ENCODE measurements at regions not wholly inside any gene's neighbourhood (a gene's known extent, or its start where the extent isn't known, plus 50 kb on each side); places are given as distances from the start of the nearest gene placed in this dataset.

GRCh38 chr15:95298729-95299128, 1031.8 kb upstream of the NR2F2 start:
- Histone ChIP-seq H3K4me1 (no peaks in the 10 kb centered on the region), H3K4me3 (no peak overlapping the region), H3K9me3 (no peaks in the 10 kb centered on the region), H3K27me3 (no peaks in the 10 kb centered on the region), H3K27ac (no peak overlapping the region), H3K36me3 (no peaks in the 10 kb centered on the region)
- DNase-seq (ENCODE audit: low spot score in 2 of 2): no peak
- no peak for TF ChIP-seq POLR2A (IDR thresholded peaks at IDR 0.05)
- no peak for TF ChIP-seq CTCF (IDR thresholded peaks at IDR 0.05)
- no peak for TF ChIP-seq POLR2AphosphoS5 (IDR thresholded peaks at IDR 0.05)
- intact Hi-C loops (cut with DNase I; ENCODE audit: low total_unique reads): no loop called here

- no peak for DNase-seq (ENCODE audit: low spot score in 2 of 2)
- TF ChIP-seq POLR2AphosphoS5 (IDR thresholded peaks at IDR 0.05) (no peak), CTCF (IDR thresholded peaks at IDR 0.05) (no peak), POLR2A (IDR thresholded peaks at IDR 0.05) (no peak)
- H3K4me1 ChIP-seq: no peaks in the 10 kb centered on the region
- no peaks in the 10 kb centered on the region for H3K36me3 ChIP-seq
- H3K4me3 ChIP-seq: no peak overlapping the region
- H3K27ac ChIP-seq: no peak overlapping the region
- H3K27me3 ChIP-seq: no peaks in the 10 kb centered on the region
- no peaks in the 10 kb centered on the region for H3K9me3 ChIP-seq
- intact Hi-C loops (cut with DNase I; ENCODE audit: low total_unique reads): no loop called here
These were observed 1029.5 kb upstream of the NR2F2 start for GRCh38 chr15:95300958-95301357.

- DNase-seq (ENCODE audit: low spot score in 2 of 2): no peak
- Histone ChIP-seq H3K27ac (no peak overlapping the region), H3K4me3 (no peak overlapping the region), H3K27me3 (no peaks in the 10 kb centered on the region), H3K4me1 (no peaks in the 10 kb centered on the region), H3K9me3 (no peaks in the 10 kb centered on the region), H3K36me3 (no peaks in the 10 kb centered on the region)
- intact Hi-C loops (cut with DNase I; ENCODE audit: low total_unique reads): loop anchor here (2.0 kb wide), 1 partner anchor 39 kb away; no protein-coding TSS in a partner anchor
- TF ChIP-seq POLR2AphosphoS5 (IDR thresholded peaks at IDR 0.05) (no peak), POLR2A (IDR thresholded peaks at IDR 0.05) (no peak), CTCF (IDR thresholded peaks at IDR 0.05) (no peak)
These were observed 1028.3 kb upstream of the NR2F2 start for GRCh38 chr15:95302206-95302605.

- intact Hi-C loops (cut with DNase I; ENCODE audit: low total_unique reads): loop anchor here (2.0 kb wide), 1 partner anchor 38 kb away; no protein-coding TSS in a partner anchor
- no peak for DNase-seq (ENCODE audit: low spot score in 2 of 2)
- H3K27ac ChIP-seq: no peak overlapping the region
- H3K36me3 ChIP-seq: no peaks in the 10 kb centered on the region
- TF ChIP-seq POLR2A (IDR thresholded peaks at IDR 0.05) (no peak), CTCF (IDR thresholded peaks at IDR 0.05) (no peak), POLR2AphosphoS5 (IDR thresholded peaks at IDR 0.05) (no peak)
- H3K27me3 ChIP-seq: no peaks in the 10 kb centered on the region
- H3K4me1 ChIP-seq: no peaks in the 10 kb centered on the region
- no peak overlapping the region for H3K4me3 ChIP-seq
- no peaks in the 10 kb centered on the region for H3K9me3 ChIP-seq
These were observed 1027.7 kb upstream of the NR2F2 start for GRCh38 chr15:95302809-95303208.

- no peaks in the 10 kb centered on the region for H3K4me1 ChIP-seq
- no peak for DNase-seq (ENCODE audit: low spot score in 2 of 2)
- H3K27ac ChIP-seq: peak overlapping the region; percentile 57 to 88
- intact Hi-C loops (cut with DNase I; ENCODE audit: low total_unique reads): loop anchor here (2.0 kb wide), 1 partner anchor 37 kb away; no protein-coding TSS in a partner anchor
- peak overlapping the region in 1 of 3 donors; percentile 12 for H3K4me3 ChIP-seq
- no peaks in the 10 kb centered on the region for H3K36me3 ChIP-seq
- no peaks in the 10 kb centered on the region for H3K9me3 ChIP-seq
- no peaks in the 10 kb centered on the region for H3K27me3 ChIP-seq
- TF ChIP-seq POLR2AphosphoS5 (IDR thresholded peaks at IDR 0.05): no peak
- TF ChIP-seq CTCF (IDR thresholded peaks at IDR 0.05): no peak
- no peak for TF ChIP-seq POLR2A (IDR thresholded peaks at IDR 0.05)
These were observed 1026.8 kb upstream of the NR2F2 start for GRCh38 chr15:95303713-95304112.
